CD4-positive, alpha-beta T cell treated with Interleukin-15 for 1 hour (primary cell): ENCODE measurements at regions not wholly inside any gene's neighbourhood (a gene's known extent, or its start where the extent isn't known, plus 50 kb on each side); places are given as distances from the start of the nearest gene placed in this dataset.

Source experiments
- DNase-seq: peaks from one replicate; pipeline ENCODE4 v3.0.0-alpha.2; 2020

- DNase-seq, result no peak
Measured at GRCh38 chr5:166979307-166979895, 1312.0 kb upstream of the WWC1 start.

GRCh38 chr5:166980666-166981065, 1310.8 kb upstream of the WWC1 start:
- no peak for DNase-seq

- DNase-seq, result no peak
Measured at GRCh38 chr5:166982226-166982625, 1309.2 kb upstream of the WWC1 start.

GRCh38 chr5:166991601-166992000, 1299.8 kb upstream of the WWC1 start:
- DNase-seq, result no peak

GRCh38 chr5:166992108-166992507, 1299.3 kb upstream of the WWC1 start:
- DNase-seq, result no peak

GRCh38 chr5:166992874-166993722, 1298.3 kb upstream of the WWC1 start:
- no peak for DNase-seq

GRCh38 chr5:166994226-166994625, 1297.2 kb upstream of the WWC1 start:
- DNase-seq, result no peak

GRCh38 chr5:167001246-167001645, 1290.2 kb upstream of the WWC1 start:
- no peak for DNase-seq

- DNase-seq, result no peak
Measured at GRCh38 chr5:167008705-167009104, 1282.7 kb upstream of the WWC1 start.

- DNase-seq, result no peak
Measured at GRCh38 chr5:167011196-167011595, 1280.2 kb upstream of the WWC1 start.

GRCh38 chr5:167012123-167013034, 1279.1 kb upstream of the WWC1 start:
- no peak for DNase-seq

- no peak for DNase-seq
Measured at GRCh38 chr5:167014401-167015056, 1276.9 kb upstream of the WWC1 start.

- DNase-seq, result no peak
Measured at GRCh38 chr5:167020418-167020817, 1271.0 kb upstream of the WWC1 start.

GRCh38 chr5:167029488-167029887, 1262.0 kb upstream of the WWC1 start:
- DNase-seq, result no peak

GRCh38 chr5:167030500-167031120, 1260.8 kb upstream of the WWC1 start:
- DNase-seq, result no peak

- DNase-seq, result no peak
Measured at GRCh38 chr5:167036585-167036984, 1254.9 kb upstream of the WWC1 start.

GRCh38 chr5:167049043-167049663, 1242.3 kb upstream of the WWC1 start:
- DNase-seq, result no peak

- no peak for DNase-seq
Measured at GRCh38 chr5:167049771-167050567, 1241.5 kb upstream of the WWC1 start.

GRCh38 chr5:167050568-167051401, 1240.7 kb upstream of the WWC1 start:
- DNase-seq, result no peak

- no peak for DNase-seq
Measured at GRCh38 chr5:167051402-167051768, 1240.1 kb upstream of the WWC1 start.
